Muscle of back (tissue), 3 donors: ENCODE measurements at regions not wholly inside any gene's neighbourhood (a gene's known extent, or its start where the extent isn't known, plus 50 kb on each side); places are given as distances from the start of the nearest gene placed in this dataset.

Source experiments
- DNase-seq, 3 donors: peaks; one replicate each; pipeline versions ENCODE4 v3.0.0 to v3.0.0-alpha.2; 2013

GRCh38 chr2:48253301-48253700, 61.2 kb upstream of the FOXN2 start:
- no peak for DNase-seq

- no peak for DNase-seq
These were observed 59.6 kb upstream of the FOXN2 start for GRCh38 chr2:48254839-48255238.

- DNase-seq = no peak
These were observed 57.0 kb upstream of the FOXN2 start for GRCh38 chr2:48257456-48257855.

GRCh38 chr2:48258481-48259149, 55.9 kb upstream of the FOXN2 start:
- no peak for DNase-seq

- DNase-seq = no peak
These were observed 54.7 kb upstream of the FOXN2 start for GRCh38 chr2:48259811-48260210.

GRCh38 chr2:48264627-48265026, 49.9 kb upstream of the FOXN2 start:
- DNase-seq = no peak
